WI38 (cell line): ENCODE measurements at regions not wholly inside any gene's neighbourhood (a gene's known extent, or its start where the extent isn't known, plus 50 kb on each side); places are given as distances from the start of the nearest gene placed in this dataset.

ENCODE experiments used
- H3K4me3 ChIP-seq: 2 replicates; pipeline ENCODE4 v1.5.1; 2011; ENCODE audit warnings: low read depth, mild to moderate bottlenecking, control low read depth, low read length
- CTCF ChIP-seq: IDR thresholded peaks from 2 replicates; pipeline ENCODE4 v1.5.1; 2012; ENCODE audit warnings: low read depth, mild to moderate bottlenecking, control low read depth, low read length

GRCh38 chr11:45424411-45425180, 138.5 kb upstream of the SYT13 start:
- TF ChIP-seq CTCF = no peak

GRCh38 chr11:45423475-45424120, 137.5 kb upstream of the SYT13 start:
- no peak for TF ChIP-seq CTCF
- H3K4me3 ChIP-seq = no peak overlapping the region

More at GRCh38 chr11:45424411-45425180, 138.5 kb upstream of the SYT13 start:
- H3K4me3 ChIP-seq = no peak overlapping the region

GRCh38 chr11:45423036-45423435, 136.9 kb upstream of the SYT13 start:
- TF ChIP-seq CTCF = no peak
- H3K4me3 ChIP-seq = no peak overlapping the region

DNA sequence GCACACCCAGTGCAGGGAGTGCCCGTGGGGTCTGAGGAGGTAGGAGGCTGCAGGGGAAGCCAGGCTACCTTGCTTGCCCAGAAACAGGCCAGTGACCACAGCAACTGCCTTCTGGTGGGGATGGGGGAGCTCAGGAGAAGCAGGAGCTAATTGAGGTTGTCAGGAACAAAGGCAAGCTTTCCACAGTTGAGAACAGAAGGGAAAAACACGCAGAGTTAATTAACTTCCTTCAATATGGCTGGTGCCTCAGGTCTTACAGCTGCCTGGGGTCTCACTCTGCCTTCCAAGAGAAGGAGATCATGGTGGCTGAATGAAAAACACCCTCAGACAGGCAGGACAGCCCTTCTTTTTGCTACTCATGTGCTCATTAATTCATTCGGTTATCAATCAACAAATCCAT, 127.9 kb upstream of the SYT13 start:
- TF ChIP-seq CTCF = no peak
- H3K4me3 ChIP-seq = no peak overlapping the region

GRCh38 chr11:45413156-45413858, 127.2 kb upstream of the SYT13 start:
- no peak overlapping the region for H3K4me3 ChIP-seq
- no peak for TF ChIP-seq CTCF

DNA sequence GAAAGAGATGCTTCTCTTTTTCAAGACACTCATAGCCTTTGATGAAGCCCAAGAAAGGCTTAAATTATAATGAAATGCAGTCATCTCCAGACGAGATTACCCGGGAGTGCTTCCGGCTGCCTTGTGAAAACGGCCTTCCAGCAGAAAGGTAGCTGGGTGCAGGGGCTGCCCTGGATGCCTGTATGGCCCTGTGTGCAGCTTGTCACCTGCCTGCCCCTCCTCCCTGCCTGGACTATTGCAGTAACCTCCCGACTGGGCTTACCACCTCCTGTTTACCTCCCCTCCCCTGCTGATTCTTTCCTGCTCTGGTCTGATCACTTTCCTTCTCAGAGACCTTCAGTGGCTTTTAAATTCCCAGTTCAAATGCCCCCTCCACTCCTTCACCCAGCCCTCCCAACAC, 126.4 kb upstream of the SYT13 start:
- H3K4me3 ChIP-seq = no peak overlapping the region
- TF ChIP-seq CTCF = no peak

DNA sequence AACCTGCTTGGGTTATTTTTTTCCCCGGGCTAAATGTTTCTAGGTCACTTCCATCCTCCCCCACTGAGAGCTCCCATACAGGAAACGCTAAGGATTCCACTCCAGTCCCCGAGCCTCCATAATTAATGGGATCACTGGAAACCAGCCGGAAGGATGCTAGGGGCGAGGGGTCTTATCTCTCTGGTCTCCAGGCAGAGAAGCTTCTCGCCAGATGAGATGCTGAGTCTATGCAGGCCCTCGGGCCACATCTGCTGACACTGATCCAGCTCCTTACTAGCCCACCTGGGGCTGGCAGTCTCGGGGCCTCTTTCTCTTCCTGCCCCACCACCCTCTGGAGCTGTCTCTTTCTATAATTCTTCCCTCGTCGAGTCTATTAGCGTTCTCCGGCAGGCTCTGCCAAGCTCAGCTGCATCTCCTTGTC, 125.9 kb upstream of the SYT13 start:
- no peak overlapping the region for H3K4me3 ChIP-seq
- TF ChIP-seq CTCF = no peak
